HEK293T (cell line): ENCODE measurements at regions not wholly inside any gene's neighbourhood (a gene's known extent, or its start where the extent isn't known, plus 50 kb on each side); places are given as distances from the start of the nearest gene placed in this dataset.
"Not testable (repeated sequence)": the region's sequence is repeated elsewhere in the genome, so short reads cannot be mapped to it uniquely, and the experiment has no call there.

Experiments
- CTCF ChIA-PET: fragments of 350-600 bp; formaldehyde crosslinking; extraction: SDS; loops from one replicate; lab custom pipeline; 2021; ENCODE audit warnings: antibody characterized with exemption, inconsistent platforms; lab: Yijun Ruan, JAX
- POLR2A ChIA-PET: fragments of 350-600 bp; formaldehyde crosslinking; extraction: SDS; loops from one replicate; lab custom pipeline; 2020; ENCODE audit warnings: antibody characterized with exemption, inconsistent platforms; lab: Yijun Ruan, JAX
- DNase-seq: peaks from one replicate; pipeline ENCODE4 v3.0.0; 2012; ENCODE audit warnings: mixed read lengths; ENCODE audit errors: extremely low spot score
- ARNT ChIP-seq: fragments of 450-650 bp; IDR thresholded peaks from 2 replicates; pipeline ENCODE4 v1.6.1; 2017; ENCODE audit warnings: mild to moderate bottlenecking
- BHLHE40 ChIP-seq: fragments of 450-650 bp; IDR thresholded peaks from 2 replicates; pipeline ENCODE4 v1.6.1; 2016; ENCODE audit warnings: mild to moderate bottlenecking, moderate library complexity, borderline replicate concordance
- CTBP1 ChIP-seq: fragments of 450-650 bp; IDR thresholded peaks from 2 replicates; pipeline ENCODE4 v1.6.1; 2016; ENCODE audit warnings: borderline replicate concordance
- ELF4 ChIP-seq: fragments of 450-650 bp; IDR thresholded peaks from 2 replicates; pipeline ENCODE4 v1.6.1; 2017; ENCODE audit warnings: antibody characterized with exemption
- FOXA1 ChIP-seq: fragments of 450-650 bp; IDR thresholded peaks from 2 replicates; pipeline ENCODE4 v1.6.1; 2016; ENCODE audit warnings: mild to moderate bottlenecking
- FOXK2 ChIP-seq: fragments of 450-650 bp; IDR thresholded peaks from 2 replicates; pipeline ENCODE4 v1.6.1; 2016; ENCODE audit warnings: mild to moderate bottlenecking
- FOXM1 ChIP-seq: fragments of 450-650 bp; IDR thresholded peaks from 2 replicates; pipeline ENCODE4 v1.6.1; 2017; ENCODE audit warnings: mild to moderate bottlenecking, borderline replicate concordance
- HDGF ChIP-seq: fragments of 450-650 bp; IDR thresholded peaks from 2 replicates; pipeline ENCODE4 v1.6.1; 2017; ENCODE audit warnings: antibody characterized with exemption, borderline replicate concordance
- L3MBTL2 ChIP-seq: fragments of 450-650 bp; conservative IDR thresholded peaks from 2 replicates; pipeline ENCODE4 v1.6.1; 2016; ENCODE audit warnings: mild to moderate bottlenecking
- LEF1 ChIP-seq: fragments of 450-650 bp; IDR thresholded peaks from 2 replicates; pipeline ENCODE4 v1.6.1; 2017; ENCODE audit warnings: mild to moderate bottlenecking, borderline replicate concordance
- NFRKB ChIP-seq: fragments of 450-650 bp; IDR thresholded peaks from 2 replicates; pipeline ENCODE4 v1.6.1; 2016; ENCODE audit warnings: mild to moderate bottlenecking, moderate library complexity
- PKNOX1 ChIP-seq: fragments of 450-650 bp; IDR thresholded peaks from 2 replicates; pipeline ENCODE4 v1.6.1; 2016
- SP1 ChIP-seq: fragments of 450-650 bp; IDR thresholded peaks from 2 replicates; pipeline ENCODE4 v1.6.1; 2017
- SUZ12 ChIP-seq: fragments of 450-650 bp; IDR thresholded peaks from 2 replicates; pipeline ENCODE4 v1.6.1; 2016; ENCODE audit warnings: mild to moderate bottlenecking
- TARDBP ChIP-seq: fragments of 450-650 bp; IDR thresholded peaks from 2 replicates; pipeline ENCODE4 v1.6.1; 2016
- ZNF384 ChIP-seq: fragments of 450-650 bp; IDR thresholded peaks from 2 replicates; pipeline ENCODE4 v1.6.1; 2016

DNA sequence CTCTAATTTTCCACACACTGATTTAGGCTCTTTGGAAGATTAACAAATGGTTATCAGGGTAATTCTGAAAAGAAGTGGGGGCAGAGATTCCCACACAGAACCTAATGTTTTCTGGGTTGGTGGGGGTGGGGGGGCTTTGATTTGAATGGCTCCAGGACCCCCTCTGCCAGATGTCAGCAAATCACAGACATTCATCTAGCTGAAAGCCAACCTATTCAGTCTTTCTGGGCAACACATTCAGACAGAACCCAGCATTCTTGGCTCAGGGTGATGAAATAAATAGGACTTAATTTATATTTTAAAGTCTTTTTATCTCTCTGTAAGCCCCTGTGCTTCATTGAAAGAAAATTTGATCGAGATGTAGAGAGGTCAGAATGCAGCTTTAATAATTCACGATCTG lies 533.2 kb downstream of the XYLT1 start:
- POLR2A ChIA-PET, result no interaction called here
- no peak for DNase-seq
- TF ChIP-seq ARNT, result no peak
- TF ChIP-seq L3MBTL2, result no peak
- CTCF ChIA-PET, result no interaction called here

GRCh38 chr16:16938009-16938408 lies 532.8 kb downstream of the XYLT1 start:
- no peak for TF ChIP-seq CTBP1
- TF ChIP-seq BHLHE40, result no peak
- TF ChIP-seq FOXK2, result no peak
- no peak for TF ChIP-seq SP1
- no peak for TF ChIP-seq ZNF384
- ChIA-PET CTCF (no interaction called here), POLR2A (no interaction called here)
- DNase-seq, result no peak

- no peak for DNase-seq
- no peak for TF ChIP-seq NFRKB
- ChIA-PET CTCF (no interaction called here), POLR2A (no interaction called here)
These were observed 531.8 kb downstream of the XYLT1 start for GRCh38 chr16:16938980-16939379.

DNA sequence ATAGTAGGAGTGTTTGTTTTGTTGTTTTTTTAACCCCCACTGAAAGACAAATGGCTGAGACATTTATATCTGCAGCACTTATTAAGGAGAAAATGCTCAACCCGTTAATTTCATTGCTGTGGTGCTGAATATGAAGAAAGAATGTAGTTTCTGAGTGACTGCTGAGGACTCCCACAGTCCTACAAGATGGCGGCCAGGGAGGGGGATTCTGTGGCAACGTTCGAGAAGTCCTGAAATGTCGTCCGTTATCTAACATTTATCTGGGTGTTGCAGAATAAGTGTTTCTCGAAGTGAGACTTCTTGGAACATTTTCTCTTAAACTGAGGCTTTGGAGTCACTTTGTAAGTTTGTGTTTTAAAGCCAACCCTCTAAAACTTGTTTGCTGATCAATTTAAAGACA lies 530.4 kb downstream of the XYLT1 start:
- POLR2A ChIA-PET, result no interaction called here
- CTCF ChIA-PET, result no interaction called here
- DNase-seq, result no peak
- TF ChIP-seq FOXK2 (no peak), PKNOX1 (no peak), FOXM1 (no peak)

DNA sequence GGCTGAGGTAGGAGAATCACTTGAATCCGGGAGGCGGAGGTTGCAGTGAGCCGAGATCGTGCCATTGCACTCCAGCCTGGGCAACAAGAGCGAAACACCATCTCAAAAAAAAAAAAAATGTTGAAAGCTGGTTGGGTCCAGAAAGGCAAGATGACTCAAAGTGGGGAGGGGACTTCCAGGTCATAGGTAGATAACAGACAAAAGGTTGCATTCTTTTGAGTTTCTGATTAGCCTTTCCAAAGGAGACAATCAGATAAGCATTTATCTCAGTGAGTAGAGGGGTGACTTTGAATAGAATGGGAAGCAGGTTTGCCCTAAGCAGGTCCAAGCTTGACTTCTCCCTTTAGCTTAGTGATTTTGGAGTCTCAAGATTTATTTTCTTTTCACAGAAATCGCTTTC lies 527.9 kb downstream of the XYLT1 start:
- CTCF ChIA-PET, DNase-seq, POLR2A ChIA-PET: not testable (repeated sequence)

DNA sequence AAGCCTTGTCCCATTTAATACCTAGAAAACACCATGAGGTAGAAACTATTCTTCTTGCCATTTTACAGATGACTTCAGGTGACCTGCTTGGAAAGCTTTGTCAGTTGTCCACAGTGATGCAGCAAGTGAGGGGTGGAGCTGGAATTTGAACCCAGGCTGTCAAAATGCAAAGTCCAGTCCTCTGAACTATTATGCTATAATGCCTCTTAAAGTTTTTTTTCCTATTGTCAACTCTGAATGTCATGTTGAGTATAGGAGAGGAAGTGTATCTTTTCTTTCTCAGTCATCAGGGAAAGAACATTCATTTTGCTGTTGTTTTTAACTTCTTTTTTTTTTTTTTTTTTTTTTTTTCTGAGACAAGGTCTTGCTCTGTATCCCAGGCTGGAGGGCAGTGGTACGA lies 525.6 kb downstream of the XYLT1 start:
- no peak for TF ChIP-seq FOXM1
- TF ChIP-seq SUZ12, result no peak
- POLR2A ChIA-PET, result no interaction called here
- CTCF ChIA-PET, result no interaction called here
- no peak for DNase-seq

DNA sequence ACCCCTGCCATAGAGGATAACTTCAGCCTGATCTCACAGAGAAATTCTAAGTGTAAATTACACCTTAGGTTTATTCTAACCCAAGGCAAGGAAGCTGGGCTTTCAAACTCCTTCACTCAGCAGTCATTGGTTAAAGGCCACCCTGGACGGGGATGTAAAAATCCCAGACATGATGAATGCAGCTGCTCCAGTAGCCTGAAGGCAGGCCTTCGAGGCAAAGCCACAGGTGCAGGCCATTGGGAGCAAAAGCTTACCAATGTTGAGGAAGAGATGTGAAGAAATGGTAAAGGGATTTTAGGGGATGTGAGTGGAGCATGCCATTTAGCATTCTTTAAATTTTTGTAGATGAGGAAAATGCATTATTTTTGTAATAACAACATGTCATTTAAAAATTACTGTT lies 514.4 kb downstream of the XYLT1 start:
- no peak for TF ChIP-seq HDGF
- no peak for TF ChIP-seq ARNT
- TF ChIP-seq CTBP1, result no peak
- no peak for TF ChIP-seq TARDBP
- no peak for TF ChIP-seq FOXK2
- no peak for TF ChIP-seq FOXA1
- no peak for TF ChIP-seq BHLHE40
- TF ChIP-seq PKNOX1, result no peak
- no peak for TF ChIP-seq ELF4
- no peak for TF ChIP-seq LEF1
- TF ChIP-seq ZNF384, result no peak
- TF ChIP-seq FOXM1, result no peak
- no peak for TF ChIP-seq L3MBTL2
- TF ChIP-seq SP1, result no peak
- TF ChIP-seq NFRKB, result no peak
- DNase-seq, result no peak
- POLR2A ChIA-PET, result no interaction called here
- CTCF ChIA-PET, result interaction anchor here (0.6 kb wide), 1 partner anchor 1572 kb away, joined by 3 read pairs; no protein-coding TSS in a partner anchor

- DNase-seq, result no peak
- POLR2A ChIA-PET, result no interaction called here
- no peak for TF ChIP-seq FOXM1
- TF ChIP-seq BHLHE40, result no peak
- TF ChIP-seq HDGF, result no peak
- no peak for TF ChIP-seq SUZ12
- TF ChIP-seq LEF1, result no peak
- CTCF ChIA-PET, result no interaction called here
These were observed 510.0 kb downstream of the XYLT1 start for GRCh38 chr16:16960785-16961184.

DNA sequence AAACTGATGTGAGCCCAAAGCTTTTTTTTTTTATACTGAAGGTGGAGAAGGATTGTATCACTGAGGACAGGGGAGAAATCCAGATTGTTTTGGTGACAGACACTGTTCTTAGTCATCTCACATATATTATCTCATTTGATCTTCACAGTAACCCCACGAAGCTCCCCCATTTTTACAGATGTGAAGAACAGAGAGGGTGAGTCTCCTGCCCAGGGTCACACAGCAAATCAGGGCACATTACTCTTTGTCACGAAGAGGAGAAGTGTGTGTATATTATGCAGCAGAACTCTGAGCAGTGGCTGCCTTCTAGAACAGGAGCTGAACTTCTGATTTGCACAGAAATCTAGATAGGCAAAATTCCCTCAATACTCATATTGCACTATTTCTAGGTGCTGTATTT lies 504.3 kb downstream of the XYLT1 start:
- CTCF ChIA-PET, result no interaction called here
- TF ChIP-seq L3MBTL2 (no peak), HDGF (no peak), FOXM1 (no peak), FOXA1 (no peak), SUZ12 (no peak), ZNF384 (no peak), BHLHE40 (no peak), FOXK2 (no peak), PKNOX1 (no peak), CTBP1 (no peak), LEF1 (no peak), TARDBP (no peak), ELF4 (no peak), SP1 (no peak)
- no peak for DNase-seq
- POLR2A ChIA-PET, result no interaction called here
